GM19351 (cell line): ENCODE measurements at regions not wholly inside any gene's neighbourhood (a gene's known extent, or its start where the extent isn't known, plus 50 kb on each side); places are given as distances from the start of the nearest gene placed in this dataset.
"Not testable (repeated sequence)": the region's sequence is repeated elsewhere in the genome, so short reads cannot be mapped to it uniquely, and the experiment has no call there.

Source experiments
- ATAC-seq: cut with Tn5 transposase; IDR thresholded peaks from one replicate; pipeline ENCODE4 v1.9.1; 2021; ENCODE audit warnings: mild to moderate bottlenecking, moderate library complexity; ENCODE audit not compliant: unreplicated experiment

- not testable (repeated sequence) for ATAC-seq
These were observed 1609.3 kb downstream of the SPATA31A7 start for GRCh38 chr9:62798884-62799850.

- ATAC-seq, result not testable (repeated sequence)
These were observed 1610.1 kb downstream of the SPATA31A7 start for GRCh38 chr9:62799851-62800371.

- ATAC-seq, result not testable (repeated sequence)
These were observed 1610.9 kb downstream of the SPATA31A7 start for GRCh38 chr9:62800451-62801371.

GRCh38 chr9:62801372-62801811, 1611.6 kb downstream of the SPATA31A7 start:
- ATAC-seq, result not testable (repeated sequence)

GRCh38 chr9:62801961-62802718, 1612.3 kb downstream of the SPATA31A7 start:
- peak; percentile 99 for ATAC-seq

GRCh38 chr9:62802719-62803079, 1612.9 kb downstream of the SPATA31A7 start:
- ATAC-seq, result peak; percentile 0

- ATAC-seq, result not testable (repeated sequence)
These were observed 1613.3 kb downstream of the SPATA31A7 start for GRCh38 chr9:62803099-62803498.

- not testable (repeated sequence) for ATAC-seq
These were observed 1614.5 kb downstream of the SPATA31A7 start for GRCh38 chr9:62804314-62804713.

- not testable (repeated sequence) for ATAC-seq
These were observed 1617.6 kb downstream of the SPATA31A7 start for GRCh38 chr9:62807424-62807823.

GRCh38 chr9:62808081-62808480, 1618.2 kb downstream of the SPATA31A7 start:
- ATAC-seq, result not testable (repeated sequence)

GRCh38 chr9:62810318-62810717, 1620.5 kb downstream of the SPATA31A7 start:
- not testable (repeated sequence) for ATAC-seq

- ATAC-seq, result not testable (repeated sequence)
These were observed 1621.0 kb downstream of the SPATA31A7 start for GRCh38 chr9:62810811-62811315.

GRCh38 chr9:62815436-62815835, 1625.6 kb downstream of the SPATA31A7 start:
- not testable (repeated sequence) for ATAC-seq

GRCh38 chr9:62816331-62816730, 1626.5 kb downstream of the SPATA31A7 start:
- not testable (repeated sequence) for ATAC-seq

- not testable (repeated sequence) for ATAC-seq
These were observed 1627.4 kb downstream of the SPATA31A7 start for GRCh38 chr9:62817214-62817613.

- ATAC-seq, result not testable (repeated sequence)
These were observed 1632.3 kb downstream of the SPATA31A7 start for GRCh38 chr9:62822185-62822584.

- ATAC-seq, result not testable (repeated sequence)
These were observed 1638.4 kb downstream of the SPATA31A7 start for GRCh38 chr9:62827957-62828907.

- not testable (repeated sequence) for ATAC-seq
These were observed 1641.1 kb downstream of the SPATA31A7 start for GRCh38 chr9:62830829-62831459.
